ENCODE measurements at regions not wholly inside any gene's neighbourhood (a gene's known extent, or its start where the extent isn't known, plus 50 kb on each side); places are given as distances from the start of the nearest gene placed in this dataset.

DNA sequence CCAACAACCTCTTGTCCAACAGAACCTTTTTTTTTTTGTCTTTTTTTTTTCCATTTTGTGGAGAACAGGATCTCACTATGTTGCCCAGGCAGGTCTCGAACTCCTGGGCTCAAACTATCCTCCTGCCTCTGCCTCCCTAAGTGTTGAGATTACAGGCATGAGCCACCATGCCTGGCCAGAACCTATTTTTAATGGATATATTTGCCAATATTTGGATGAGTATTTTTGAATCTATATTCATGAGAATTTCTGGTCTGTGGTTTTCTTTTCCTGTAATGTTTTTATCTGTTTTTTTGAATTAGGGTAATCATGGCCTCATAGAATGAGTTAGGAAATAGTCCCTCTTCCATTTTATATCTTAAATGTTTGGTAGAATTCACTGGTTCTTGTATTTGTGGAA lies 70.4 kb upstream of the RET start:
- TF ChIP-seq, protein P1, sequence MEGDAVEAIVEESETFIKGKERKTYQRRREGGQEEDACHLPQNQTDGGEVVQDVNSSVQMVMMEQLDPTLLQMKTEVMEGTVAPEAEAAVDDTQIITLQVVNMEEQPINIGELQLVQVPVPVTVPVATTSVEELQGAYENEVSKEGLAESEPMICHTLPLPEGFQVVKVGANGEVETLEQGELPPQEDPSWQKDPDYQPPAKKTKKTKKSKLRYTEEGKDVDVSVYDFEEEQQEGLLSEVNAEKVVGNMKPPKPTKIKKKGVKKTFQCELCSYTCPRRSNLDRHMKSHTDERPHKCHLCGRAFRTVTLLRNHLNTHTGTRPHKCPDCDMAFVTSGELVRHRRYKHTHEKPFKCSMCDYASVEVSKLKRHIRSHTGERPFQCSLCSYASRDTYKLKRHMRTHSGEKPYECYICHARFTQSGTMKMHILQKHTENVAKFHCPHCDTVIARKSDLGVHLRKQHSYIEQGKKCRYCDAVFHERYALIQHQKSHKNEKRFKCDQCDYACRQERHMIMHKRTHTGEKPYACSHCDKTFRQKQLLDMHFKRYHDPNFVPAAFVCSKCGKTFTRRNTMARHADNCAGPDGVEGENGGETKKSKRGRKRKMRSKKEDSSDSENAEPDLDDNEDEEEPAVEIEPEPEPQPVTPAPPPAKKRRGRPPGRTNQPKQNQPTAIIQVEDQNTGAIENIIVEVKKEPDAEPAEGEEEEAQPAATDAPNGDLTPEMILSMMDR (IDR thresholded peaks at IDR 0.05; ENCODE audit: low read depth, low read length, missing control alignments) = no peak
- no peak for DNase-seq (ENCODE audit: extremely low read depth, low read depth)
- no peak overlapping the region for H3K4me3 ChIP-seq (replicated peaks; ENCODE audit: low read depth, low read length)

DNA sequence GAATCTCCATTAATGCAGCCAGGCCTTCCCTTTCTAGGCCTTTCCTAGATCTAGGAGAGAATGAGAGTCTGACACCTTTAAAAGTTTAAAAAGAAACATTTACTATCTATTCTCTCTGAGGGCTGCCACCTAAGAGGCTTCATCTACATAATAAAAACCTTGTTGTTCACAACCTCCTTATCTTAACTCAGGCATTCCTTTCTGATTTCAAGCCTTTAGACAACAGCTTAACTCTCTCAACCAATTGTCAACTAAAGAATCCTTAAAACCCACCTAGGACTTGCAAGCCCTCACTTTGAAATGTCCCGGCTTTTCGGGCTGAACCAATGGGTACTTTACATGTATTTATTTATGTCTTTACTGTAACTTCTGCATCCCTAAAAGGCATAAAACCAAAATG lies 64.3 kb upstream of the RET start:
- H3K4me3 ChIP-seq (replicated peaks; ENCODE audit: low read depth, low read length) = no peak overlapping the region

DNA sequence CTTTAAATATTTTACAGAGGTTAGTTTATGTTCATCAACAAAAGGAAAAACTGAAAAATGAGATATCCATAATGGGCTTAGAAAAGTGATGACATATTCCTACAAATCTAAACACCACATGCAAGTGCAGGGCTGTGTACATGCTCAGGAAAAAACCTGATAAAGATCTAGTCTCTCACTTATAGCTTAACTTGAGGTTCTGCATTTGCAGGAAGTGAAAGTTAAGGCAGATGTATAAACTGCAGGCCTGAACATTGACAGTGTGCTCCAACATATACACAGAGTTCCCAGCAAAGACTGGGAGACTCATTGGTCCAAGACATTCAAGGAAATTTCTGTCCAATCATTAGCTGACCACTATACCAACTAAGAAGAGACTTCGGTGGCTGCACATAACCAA lies 63.8 kb upstream of the RET start:
- no peak for DNase-seq (ENCODE audit: extremely low read depth, low read depth)
- no peak overlapping the region for H3K4me3 ChIP-seq (replicated peaks; ENCODE audit: low read depth, low read length)
- TF ChIP-seq, protein P1 (IDR thresholded peaks at IDR 0.05; ENCODE audit: low read depth, low read length, missing control alignments) = no peak

More for the DNA sequence above, 64.3 kb upstream of the RET start:
- DNase-seq (ENCODE audit: extremely low read depth, low read depth) = no peak
- TF ChIP-seq, protein P1 (IDR thresholded peaks at IDR 0.05; ENCODE audit: low read depth, low read length, missing control alignments) = no peak

DNA sequence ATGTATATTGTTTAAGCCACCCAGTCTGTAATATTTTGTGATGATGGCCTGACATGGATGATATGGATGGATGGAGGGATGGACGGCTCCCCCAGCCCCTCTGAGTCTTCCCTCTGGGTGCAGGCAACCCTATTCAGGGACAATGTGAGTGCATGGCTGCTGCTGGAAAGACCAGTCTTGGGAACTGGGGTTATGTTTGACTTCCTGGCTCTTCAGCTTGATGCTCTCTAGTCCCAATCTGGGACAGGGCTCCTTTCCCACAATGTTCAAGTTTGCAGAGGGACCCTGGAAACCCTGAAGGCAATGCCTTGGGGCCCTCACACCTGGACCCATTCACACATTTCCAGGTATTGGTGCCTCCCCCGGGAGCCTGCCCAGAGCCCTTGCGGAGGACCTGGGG lies 52.3 kb upstream of the RET start:
- no peak for DNase-seq (ENCODE audit: extremely low read depth, low read depth)
- TF ChIP-seq, protein P1 (IDR thresholded peaks at IDR 0.05; ENCODE audit: low read depth, low read length, missing control alignments) = no peak
- H3K4me3 ChIP-seq (replicated peaks; ENCODE audit: low read depth, low read length) = no peak overlapping the region

DNA sequence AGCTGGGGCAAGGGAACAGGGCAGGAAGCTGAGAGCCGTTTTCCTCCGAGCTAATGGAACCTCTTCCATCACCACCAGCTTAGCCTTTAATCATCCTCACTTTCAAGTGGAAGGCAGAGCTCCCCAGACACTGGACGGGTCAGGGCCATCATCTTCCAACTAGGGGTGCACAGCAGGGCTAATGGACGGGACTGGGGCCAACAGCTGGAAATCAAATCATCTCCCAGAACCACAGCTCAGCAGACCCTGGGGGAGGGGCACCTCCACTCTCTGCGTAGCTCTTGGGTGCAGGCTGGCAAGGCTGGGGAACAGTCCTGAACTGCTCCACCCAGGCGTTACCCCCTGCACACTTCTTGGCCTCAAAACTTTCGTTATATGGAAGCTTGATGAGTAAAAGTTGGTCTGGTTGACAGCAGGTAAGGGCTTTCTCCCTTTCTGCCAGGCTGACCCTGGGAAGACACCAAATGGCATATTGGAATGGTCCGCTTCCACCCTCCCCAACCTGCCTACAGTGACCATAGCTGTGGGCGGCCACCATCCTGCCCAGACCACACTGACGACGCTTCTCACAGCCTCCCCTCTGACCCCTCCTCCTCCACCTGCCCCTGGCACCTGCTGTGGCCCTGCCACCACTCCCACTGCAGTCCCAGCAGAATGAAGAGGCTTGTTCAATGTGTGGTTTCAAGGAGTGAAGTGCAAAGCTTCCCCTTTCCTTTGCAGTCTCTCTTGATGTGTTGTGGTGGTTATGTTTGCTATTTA lies 51.7 kb upstream of the RET start:
- TF ChIP-seq, protein P1 (IDR thresholded peaks at IDR 0.05; ENCODE audit: low read depth, low read length, missing control alignments) = no peak
- H3K4me3 ChIP-seq (replicated peaks; ENCODE audit: low read depth, low read length) = no peak overlapping the region
- DNase-seq (ENCODE audit: extremely low read depth, low read depth) = no peak

DNA sequence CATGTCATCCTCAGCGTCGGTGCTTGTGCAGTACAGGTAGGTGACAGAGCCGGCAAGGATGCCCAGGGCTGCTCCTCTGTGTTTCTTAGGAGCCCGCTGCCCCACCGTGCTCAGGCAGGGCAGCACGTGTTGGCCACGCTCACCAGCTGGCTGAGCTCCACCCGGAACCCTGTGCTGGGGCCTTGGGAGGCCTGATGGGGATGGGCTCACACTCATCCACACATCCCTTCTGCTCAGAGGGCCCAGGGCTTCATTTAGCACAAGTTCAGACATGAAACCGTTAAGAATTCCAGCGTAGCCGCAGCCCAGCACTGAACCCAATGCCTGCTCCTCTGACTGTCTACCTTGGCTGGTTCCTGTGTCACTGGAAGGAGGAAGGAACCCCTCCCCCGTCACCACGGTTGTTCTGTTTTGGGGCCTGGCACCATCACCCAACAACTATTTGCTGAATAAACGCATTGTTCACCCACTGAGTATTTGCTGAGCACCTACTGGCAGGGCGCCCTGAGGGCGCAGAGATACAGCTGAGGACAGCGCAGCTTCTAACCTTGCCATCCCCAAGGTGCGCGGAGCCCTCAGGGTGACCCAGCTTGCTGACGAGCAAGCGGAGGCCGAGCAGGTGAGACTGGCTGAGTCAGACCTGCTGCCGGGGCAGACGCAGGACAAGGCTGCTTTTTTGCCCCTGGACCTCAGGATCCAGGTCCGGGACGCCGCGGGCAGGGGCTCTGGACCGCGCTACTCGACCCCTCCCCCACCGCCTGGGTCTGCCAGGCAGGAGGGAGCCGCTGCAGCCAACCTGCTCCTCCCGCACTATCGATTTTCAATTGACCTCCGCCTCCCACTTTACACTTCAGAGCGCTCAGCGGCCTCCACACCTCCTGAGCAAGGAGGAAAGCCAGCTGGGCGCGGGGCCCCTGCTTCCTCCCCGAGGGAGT lies 50.6 kb upstream of the RET start:
- no peak overlapping the region for H3K4me3 ChIP-seq (replicated peaks; ENCODE audit: low read depth, low read length)
- DNase-seq (ENCODE audit: extremely low read depth, low read depth) = no peak
- TF ChIP-seq, protein P1 (IDR thresholded peaks at IDR 0.05; ENCODE audit: low read depth, low read length, missing control alignments) = no peak

Data from HFF-Myc (cell line).